Karpas-422 (cell line): ENCODE measurements at regions not wholly inside any gene's neighbourhood (a gene's known extent, or its start where the extent isn't known, plus 50 kb on each side); places are given as distances from the start of the nearest gene placed in this dataset.

ENCODE experiments used
- DNase-seq: peaks from one replicate; pipeline ENCODE4 v3.0.0-alpha.2; 2015
- H2AFZ ChIP-seq: fragments of 200-600 bp; sonication (generic); 2 replicates; pipeline ENCODE4 v1.6.1; 2014; ENCODE audit warnings: antibody characterized with exemption, low read length, mixed read lengths
- H3K27ac ChIP-seq: fragments of 200-600 bp; sonication (generic); 2 replicates; pipeline ENCODE4 v1.5.1; 2014; ENCODE audit warnings: mild to moderate bottlenecking, low read length, moderate library complexity
- H3K27me3 ChIP-seq: fragments of 200-600 bp; sonication (generic); 2 replicates; pipeline ENCODE4 v1.6.1; 2014; ENCODE audit warnings: low read length, mixed read lengths
- H3K36me3 ChIP-seq: fragments of 200-600 bp; sonication (generic); 2 replicates; pipeline ENCODE4 v1.6.1; 2014; ENCODE audit warnings: low read length, mixed read lengths; ENCODE audit not compliant: insufficient read depth
- H3K4me1 ChIP-seq: fragments of 200-600 bp; sonication (generic); 2 replicates; pipeline ENCODE4 v1.6.1; 2014; ENCODE audit warnings: mild to moderate bottlenecking, low read length, mixed read lengths
- H3K4me2 ChIP-seq: fragments of 200-600 bp; sonication (generic); 2 replicates; pipeline ENCODE4 v1.6.1; 2014; ENCODE audit warnings: low read length, low read depth, mild to moderate bottlenecking; ENCODE audit not compliant: poor library complexity, severe bottlenecking
- H3K4me3 ChIP-seq: fragments of 200-600 bp; sonication (generic); 2 replicates; pipeline ENCODE4 v1.5.1; 2014; ENCODE audit warnings: mild to moderate bottlenecking, antibody characterized with exemption, low read length, mixed read lengths
- H3K79me2 ChIP-seq: fragments of 200-600 bp; sonication (generic); 2 replicates; pipeline ENCODE4 v1.6.1; 2014; ENCODE audit warnings: mild to moderate bottlenecking, low read length, mixed read lengths
- H3K9ac ChIP-seq: fragments of 200-600 bp; sonication (generic); 2 replicates; pipeline ENCODE4 v1.6.0; 2014; ENCODE audit warnings: low read length
- H3K9me2 ChIP-seq: fragments of 200-600 bp; sonication (generic), shearing (Covaris generic); replicated peaks from 2 replicates; pipeline ENCODE4 v1.6.0; 2014; ENCODE audit warnings: mild to moderate bottlenecking, low read length, moderate library complexity; ENCODE audit not compliant: insufficient read depth
- H3K9me3 ChIP-seq: fragments of 300-700, 200-600 bp; sonication (generic); 2 replicates; pipeline ENCODE4 v1.6.1; 2014; ENCODE audit warnings: low read length, mixed read lengths
- H4K20me1 ChIP-seq: fragments of 200-600 bp; sonication (generic); 2 replicates; pipeline ENCODE4 v1.6.1; 2014; ENCODE audit warnings: mild to moderate bottlenecking, antibody characterized with exemption, low read length, low read depth; ENCODE audit not compliant: insufficient read depth

- Histone ChIP-seq H3K79me2 (no peaks in the 10 kb centered on the region), H3K9me3 (no peaks in the 10 kb centered on the region), H3K9ac (no peak overlapping the region), H3K4me2 (no peak overlapping the region), H3K36me3 (no peaks in the 10 kb centered on the region), H4K20me1 (no peaks in the 10 kb centered on the region), H3K27ac (no peak overlapping the region), H3K27me3 (no peaks in the 10 kb centered on the region), H3K4me1 (no peaks in the 10 kb centered on the region), H3K9me2 (no peaks in the 10 kb centered on the region), H2AFZ (no peak overlapping the region), H3K4me3 (no peak overlapping the region)
- DNase-seq = no peak
Observed at GRCh38 chr6:1081551-1082284, 230.2 kb upstream of the FOXQ1 start.

- Histone ChIP-seq H3K27ac (no peak overlapping the region), H3K79me2 (no peaks in the 10 kb centered on the region), H3K9me2 (no peaks in the 10 kb centered on the region), H3K4me1 (no peaks in the 10 kb centered on the region), H3K4me2 (no peak overlapping the region), H3K27me3 (no peaks in the 10 kb centered on the region), H3K9ac (no peak overlapping the region), H2AFZ (no peak overlapping the region), H4K20me1 (no peaks in the 10 kb centered on the region), H3K9me3 (no peaks in the 10 kb centered on the region), H3K36me3 (no peaks in the 10 kb centered on the region), H3K4me3 (no peak overlapping the region)
- no peak for DNase-seq
Observed at GRCh38 chr6:1080453-1081337, 231.2 kb upstream of the FOXQ1 start.

DNA sequence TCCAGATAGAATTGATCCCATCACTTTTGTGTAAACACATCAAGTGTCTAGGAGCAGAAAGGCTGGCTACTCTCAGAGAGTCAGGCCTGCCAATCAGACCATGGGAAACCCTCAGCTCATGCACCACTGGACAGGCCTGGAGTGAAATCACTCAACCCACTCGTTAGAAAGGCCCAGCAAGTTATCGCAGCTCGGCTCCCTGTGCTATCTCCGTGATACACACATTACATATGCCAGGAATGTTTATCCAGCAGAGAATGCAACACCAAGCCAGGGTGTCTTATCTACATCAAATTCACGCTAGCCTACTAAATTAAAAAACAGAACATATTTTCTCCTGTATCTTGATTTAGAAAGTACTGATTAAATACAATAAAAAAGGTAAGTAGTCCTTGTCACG is 232.4 kb upstream of the FOXQ1 start:
- no peaks in the 10 kb centered on the region for H3K79me2 ChIP-seq
- H3K4me2 ChIP-seq = no peak overlapping the region
- no peaks in the 10 kb centered on the region for H3K4me1 ChIP-seq
- no peaks in the 10 kb centered on the region for H3K36me3 ChIP-seq
- no peaks in the 10 kb centered on the region for H4K20me1 ChIP-seq
- no peaks in the 10 kb centered on the region for H3K27me3 ChIP-seq
- no peak overlapping the region for H2AFZ ChIP-seq
- no peak overlapping the region for H3K9ac ChIP-seq
- no peak overlapping the region for H3K27ac ChIP-seq
- no peak overlapping the region for H3K4me3 ChIP-seq
- no peaks in the 10 kb centered on the region for H3K9me2 ChIP-seq
- no peak for DNase-seq
- H3K9me3 ChIP-seq = no peaks in the 10 kb centered on the region

GRCh38 chr6:1077478-1078416 is 234.2 kb upstream of the FOXQ1 start:
- no peaks in the 10 kb centered on the region for H3K36me3 ChIP-seq
- no peaks in the 10 kb centered on the region for H3K9me2 ChIP-seq
- no peak overlapping the region for H3K9ac ChIP-seq
- no peak overlapping the region for H2AFZ ChIP-seq
- H3K4me2 ChIP-seq = no peak overlapping the region
- H3K27me3 ChIP-seq = no peaks in the 10 kb centered on the region
- no peaks in the 10 kb centered on the region for H4K20me1 ChIP-seq
- no peak overlapping the region for H3K27ac ChIP-seq
- H3K79me2 ChIP-seq = no peaks in the 10 kb centered on the region
- no peak overlapping the region for H3K4me3 ChIP-seq
- no peak for DNase-seq
- H3K4me1 ChIP-seq = no peaks in the 10 kb centered on the region
- no peaks in the 10 kb centered on the region for H3K9me3 ChIP-seq

DNA sequence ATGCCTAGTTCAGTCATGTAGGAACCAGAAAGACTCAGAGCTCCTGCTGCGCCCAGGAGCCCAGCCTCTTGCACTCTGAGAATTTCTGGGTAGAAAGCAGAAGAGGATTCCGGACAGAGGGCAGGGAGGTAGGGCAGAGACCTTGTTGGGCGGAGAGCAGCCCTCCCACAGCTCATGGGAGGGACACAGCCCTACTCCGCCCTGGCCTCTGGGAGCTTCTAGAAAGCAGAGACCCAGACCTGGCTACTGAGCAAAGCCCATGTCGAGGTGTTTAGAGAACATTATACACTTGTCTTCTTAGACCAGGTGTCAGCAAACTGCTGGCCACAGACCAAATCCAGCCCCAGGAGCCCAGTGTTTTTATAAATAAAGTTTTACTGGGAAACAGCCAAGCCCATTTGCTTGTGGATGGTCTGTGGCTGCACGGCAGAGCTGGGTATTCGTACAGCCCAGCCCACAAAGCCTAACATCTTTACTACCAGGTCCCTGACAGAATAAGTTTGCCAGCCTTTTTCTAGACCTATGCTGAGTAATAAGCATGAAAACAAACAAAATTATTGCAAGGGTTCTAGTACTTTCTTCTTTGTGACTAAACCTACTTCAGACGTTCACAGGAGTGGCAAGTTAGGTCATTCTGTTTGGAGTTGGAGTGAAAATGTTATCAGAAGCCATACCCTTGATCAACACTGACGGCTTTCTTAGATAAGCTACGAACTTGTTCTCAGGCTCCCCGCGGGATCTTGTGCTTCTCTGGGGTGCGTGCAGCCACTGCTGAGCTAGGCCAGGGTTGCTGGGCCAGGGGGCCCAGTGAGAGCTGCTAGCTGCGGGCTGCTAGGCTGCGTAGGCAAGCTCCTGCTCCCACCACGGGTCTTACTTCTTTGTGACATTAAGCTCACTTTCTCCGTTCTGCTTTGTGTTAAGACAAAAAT is 235.1 kb upstream of the FOXQ1 start:
- H3K4me3 ChIP-seq = no peak overlapping the region
- no peak overlapping the region for H2AFZ ChIP-seq

DNA sequence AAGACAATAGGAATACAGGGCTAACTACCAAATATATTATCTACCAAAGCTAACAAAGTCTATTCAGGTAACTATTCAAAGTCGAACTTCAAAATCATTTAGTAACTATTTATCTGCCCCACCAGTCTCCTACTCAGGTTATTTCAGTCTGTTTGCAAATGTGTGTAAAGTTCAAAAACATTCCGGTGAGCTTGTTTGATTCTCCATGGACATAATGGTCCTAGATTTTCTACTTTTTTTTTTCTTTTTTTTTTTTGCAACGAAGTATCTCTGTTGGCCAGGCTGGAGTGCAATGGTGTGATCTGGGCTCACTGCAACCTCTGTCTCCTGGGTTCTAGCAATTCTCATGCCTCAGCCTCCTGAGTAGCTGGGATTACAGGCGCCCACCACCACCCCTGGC is 236.0 kb upstream of the FOXQ1 start:
- Histone ChIP-seq H3K27me3 (no peaks in the 10 kb centered on the region), H3K9me3 (no peaks in the 10 kb centered on the region), H3K9ac (no peak overlapping the region), H3K27ac (no peak overlapping the region), H3K4me3 (no peak overlapping the region), H3K4me2 (no peak overlapping the region), H4K20me1 (no peaks in the 10 kb centered on the region), H3K9me2 (no peaks in the 10 kb centered on the region), H3K79me2 (no peaks in the 10 kb centered on the region), H3K4me1 (no peaks in the 10 kb centered on the region), H3K36me3 (no peaks in the 10 kb centered on the region), H2AFZ (no peak overlapping the region)
- DNase-seq = no peak

More for the DNA sequence above, 235.1 kb upstream of the FOXQ1 start:
- Histone ChIP-seq H3K27ac (no peak overlapping the region), H3K9me2 (no peaks in the 10 kb centered on the region), H3K79me2 (no peaks in the 10 kb centered on the region), H3K27me3 (no peaks in the 10 kb centered on the region), H3K36me3 (no peaks in the 10 kb centered on the region), H4K20me1 (no peaks in the 10 kb centered on the region), H3K9ac (no peak overlapping the region), H3K9me3 (no peaks in the 10 kb centered on the region), H3K4me1 (no peaks in the 10 kb centered on the region), H3K4me2 (no peak overlapping the region)
- DNase-seq = no peak

DNA sequence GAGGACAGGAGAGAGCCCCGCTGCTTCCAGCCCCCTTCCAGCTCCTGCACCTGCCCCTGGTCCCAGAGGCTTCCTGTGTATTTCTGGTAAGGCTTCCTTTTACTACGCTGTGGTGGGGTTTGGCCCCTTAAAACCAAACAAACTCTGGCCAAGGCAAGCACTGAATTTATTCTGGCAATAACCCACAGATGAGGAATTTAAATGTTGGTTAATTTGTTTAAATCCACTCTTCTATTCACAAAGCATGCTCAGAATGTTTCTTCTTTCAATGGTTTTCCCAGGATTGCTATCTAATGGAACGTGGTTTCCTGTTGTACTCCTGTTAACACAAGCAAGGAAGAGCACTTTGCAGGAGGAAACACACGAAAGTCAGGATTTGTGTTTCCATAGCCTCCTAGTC is 236.5 kb upstream of the FOXQ1 start:
- Histone ChIP-seq H3K9ac (no peak overlapping the region), H2AFZ (no peak overlapping the region), H3K4me2 (no peak overlapping the region), H3K4me1 (no peaks in the 10 kb centered on the region), H3K27ac (no peak overlapping the region), H3K79me2 (no peaks in the 10 kb centered on the region), H3K27me3 (no peaks in the 10 kb centered on the region), H3K9me3 (no peaks in the 10 kb centered on the region), H4K20me1 (no peaks in the 10 kb centered on the region), H3K9me2 (no peaks in the 10 kb centered on the region), H3K36me3 (no peaks in the 10 kb centered on the region), H3K4me3 (no peak overlapping the region)
- DNase-seq = no peak
